MM.1S (cell line): ENCODE measurements at regions not wholly inside any gene's neighbourhood (a gene's known extent, or its start where the extent isn't known, plus 50 kb on each side); places are given as distances from the start of the nearest gene placed in this dataset.

Experiments
- EZH2 ChIP-seq: fragments of 300-600 bp; sonication (generic); optimal IDR thresholded peaks from 2 replicates; pipeline ENCODE3; 2017; ENCODE audit warnings: low read depth, mild to moderate bottlenecking, antibody characterized with exemption, low read length, mixed read lengths
- EZH2phosphoT487 ChIP-seq: fragments of 300-600 bp; sonication (generic); IDR thresholded peaks from 2 replicates; pipeline ENCODE4 v1.6.1; 2018; ENCODE audit warnings: antibody characterized with exemption, low read length
- TF ChIP-seq, protein P1 (sequence below): fragments of 300-600 bp; sonication (generic); IDR thresholded peaks from 2 replicates; pipeline ENCODE4 v1.5.1; 2016; ENCODE audit warnings: antibody characterized with exemption, low read length, mixed read lengths

DNA sequence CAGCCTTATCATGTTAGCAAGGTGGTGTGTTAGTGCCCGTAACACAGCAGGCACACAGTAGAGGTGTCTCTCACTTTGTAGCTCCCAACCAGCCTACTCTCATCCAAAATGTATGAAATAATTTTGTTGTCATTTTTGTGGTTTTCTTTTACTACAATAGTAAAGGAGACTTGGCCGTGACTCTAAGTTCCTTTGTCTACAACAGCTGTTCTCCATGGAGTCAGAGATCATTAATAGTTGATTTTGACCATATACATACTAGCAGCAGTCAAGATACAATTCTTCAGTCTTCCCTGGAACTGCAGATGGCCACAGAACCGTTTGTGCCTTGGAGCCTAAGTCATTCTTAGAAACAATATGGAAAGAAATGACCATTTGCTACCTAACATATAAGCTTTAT is 567.1 kb downstream of the TLR4 start:
- TF ChIP-seq, protein P1, sequence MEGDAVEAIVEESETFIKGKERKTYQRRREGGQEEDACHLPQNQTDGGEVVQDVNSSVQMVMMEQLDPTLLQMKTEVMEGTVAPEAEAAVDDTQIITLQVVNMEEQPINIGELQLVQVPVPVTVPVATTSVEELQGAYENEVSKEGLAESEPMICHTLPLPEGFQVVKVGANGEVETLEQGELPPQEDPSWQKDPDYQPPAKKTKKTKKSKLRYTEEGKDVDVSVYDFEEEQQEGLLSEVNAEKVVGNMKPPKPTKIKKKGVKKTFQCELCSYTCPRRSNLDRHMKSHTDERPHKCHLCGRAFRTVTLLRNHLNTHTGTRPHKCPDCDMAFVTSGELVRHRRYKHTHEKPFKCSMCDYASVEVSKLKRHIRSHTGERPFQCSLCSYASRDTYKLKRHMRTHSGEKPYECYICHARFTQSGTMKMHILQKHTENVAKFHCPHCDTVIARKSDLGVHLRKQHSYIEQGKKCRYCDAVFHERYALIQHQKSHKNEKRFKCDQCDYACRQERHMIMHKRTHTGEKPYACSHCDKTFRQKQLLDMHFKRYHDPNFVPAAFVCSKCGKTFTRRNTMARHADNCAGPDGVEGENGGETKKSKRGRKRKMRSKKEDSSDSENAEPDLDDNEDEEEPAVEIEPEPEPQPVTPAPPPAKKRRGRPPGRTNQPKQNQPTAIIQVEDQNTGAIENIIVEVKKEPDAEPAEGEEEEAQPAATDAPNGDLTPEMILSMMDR: no peak
- TF ChIP-seq EZH2 (no peak), EZH2phosphoT487 (no peak)
